Neural cell (in vitro differentiated cells): ENCODE measurements at regions not wholly inside any gene's neighbourhood (a gene's known extent, or its start where the extent isn't known, plus 50 kb on each side); places are given as distances from the start of the nearest gene placed in this dataset.

Experiments
- CTCF ChIP-seq: fragments of 450-650 bp; IDR thresholded peaks from 2 replicates; pipeline ENCODE4 v1.5.1; 2014; ENCODE audit warnings: antibody characterized with exemption, mild to moderate bottlenecking, moderate library complexity; ENCODE audit not compliant: poor library complexity, severe bottlenecking
- EP300 ChIP-seq: fragments of 450-650 bp; conservative IDR thresholded peaks from 2 replicates; pipeline ENCODE4 v1.6.1; 2014; ENCODE audit warnings: antibody characterized with exemption, mild to moderate bottlenecking, moderate library complexity; ENCODE audit not compliant: poor library complexity, severe bottlenecking
- EZH2 ChIP-seq: fragments of 200-600, 300-800 bp; shearing (Covaris generic), sonication (generic); IDR thresholded peaks from 2 replicates; pipeline ENCODE4 v1.6.1; 2014; ENCODE audit warnings: antibody characterized with exemption, low read length, borderline replicate concordance, mild to moderate bottlenecking; ENCODE audit not compliant: insufficient read depth, poor library complexity, severe bottlenecking
- MXI1 ChIP-seq: fragments of 450-650 bp; conservative IDR thresholded peaks from 2 replicates; pipeline ENCODE4 v1.6.1; 2014; ENCODE audit warnings: antibody characterized with exemption, mild to moderate bottlenecking; ENCODE audit not compliant: poor library complexity, severe bottlenecking
- POLR2AphosphoS5 ChIP-seq: IDR thresholded peaks from 2 replicates; pipeline ENCODE4 v1.6.1; 2012
- RAD21 ChIP-seq: fragments of 450-650 bp; conservative IDR thresholded peaks from 2 replicates; pipeline ENCODE4 v1.6.1; 2014; ENCODE audit warnings: antibody characterized with exemption, mild to moderate bottlenecking, moderate library complexity
- REST ChIP-seq: IDR thresholded peaks from 2 replicates; pipeline ENCODE4 v1.6.1; 2012; ENCODE audit warnings: borderline replicate concordance
- SMC3 ChIP-seq: fragments of 450-650 bp; conservative IDR thresholded peaks from 2 replicates; pipeline ENCODE4 v1.6.1; 2014; ENCODE audit warnings: antibody characterized with exemption, mild to moderate bottlenecking, moderate library complexity; ENCODE audit not compliant: poor library complexity
- TAF1 ChIP-seq: IDR thresholded peaks from 2 replicates; pipeline ENCODE4 v1.6.1; 2012; ENCODE audit warnings: low read depth

DNA sequence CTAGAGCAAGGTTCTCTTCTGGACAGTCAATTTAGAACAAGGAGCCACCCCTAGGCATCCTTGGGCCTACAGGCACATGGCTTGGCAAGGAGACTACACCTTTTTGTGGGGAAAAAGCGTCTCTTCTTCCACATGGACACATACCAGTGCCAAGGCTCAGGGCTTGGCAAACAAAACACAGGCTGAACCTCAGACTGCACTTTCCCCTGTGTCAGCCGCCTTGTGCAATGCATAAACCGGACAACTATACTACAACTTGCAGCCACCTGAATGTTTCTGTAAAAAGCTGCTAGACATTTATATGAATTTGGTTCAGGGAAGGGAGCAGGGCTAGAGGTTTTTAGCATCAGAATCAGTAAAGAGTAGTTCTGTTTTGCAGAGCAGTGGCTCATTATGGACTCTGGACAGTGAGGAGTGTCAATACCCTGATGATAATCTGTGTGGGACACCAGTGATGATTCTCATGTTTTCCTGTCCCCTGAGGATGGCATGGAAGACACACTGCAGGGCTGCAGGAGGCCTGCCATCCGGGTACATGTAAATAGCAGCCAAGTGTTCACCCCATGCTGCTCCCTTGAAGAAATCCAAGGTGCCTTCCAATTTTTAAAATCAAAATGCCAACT lies 118.9 kb downstream of the GATA3 start:
- TF ChIP-seq EP300 (no peak), EZH2 (no peak), CTCF (no peak), POLR2AphosphoS5 (no peak), REST (no peak), SMC3 (no peak), TAF1 (no peak), MXI1 (no peak), RAD21 (no peak)
